ENCODE measurements at regions not wholly inside any gene's neighbourhood (a gene's known extent, or its start where the extent isn't known, plus 50 kb on each side); places are given as distances from the start of the nearest gene placed in this dataset.

GRCh38 chr5:61228691-61229280, 66.5 kb upstream of the SMIM15 start:
- no peak for TF ChIP-seq CTCF (IDR thresholded peaks at IDR 0.05; ENCODE audit: unreplicated experiment)
- ChIA-PET CTCF (interaction anchor here (0.5 to 0.7 kb wide), 3 partner anchors 64 to 605 kb away, joined by 3 to 5 read pairs (median 3); no protein-coding TSS in a partner anchor), POLR2A (no interaction called here)
- no TSS peak for BruUV-seq (replicated peaks)
- Mint-ChIP-seq H3K27ac (ENCODE audit: low read depth, unreplicated experiment) (no peak overlapping the region), H3K36me3 (ENCODE audit: insufficient read depth, unreplicated experiment) (no peaks in the 10 kb centered on the region), H3K9me3 (ENCODE audit: unreplicated experiment) (no peaks in the 10 kb centered on the region), H3K4me1 (ENCODE audit: insufficient read depth, unreplicated experiment) (peaks cover 10% of the 10 kb centered on the region), H3K27me3 (ENCODE audit: insufficient read depth, unreplicated experiment) (no peaks in the 10 kb centered on the region), H3K4me3 (ENCODE audit: unreplicated experiment) (no peak overlapping the region)
- intact Hi-C loops (cut with micrococcal nuclease): no loop called here
- peak; percentile 74 for DNase-seq (ENCODE audit: unreplicated experiment)

- H3K36me3 Mint-ChIP-seq (ENCODE audit: insufficient read depth, unreplicated experiment): no peaks in the 10 kb centered on the region
- peak; percentile 6 for DNase-seq (ENCODE audit: unreplicated experiment)
- intact Hi-C loops (cut with micrococcal nuclease): no loop called here
- H3K27ac Mint-ChIP-seq (ENCODE audit: low read depth, unreplicated experiment): no peak overlapping the region
- no TSS peak for BruUV-seq (replicated peaks)
- H3K4me1 Mint-ChIP-seq (ENCODE audit: insufficient read depth, unreplicated experiment): peaks cover 10% of the 10 kb centered on the region
- ChIA-PET POLR2A (no interaction called here), CTCF (interaction anchor here (0.5 kb wide), 1 partner anchor 64 kb away, joined by 5 read pairs; no protein-coding TSS in a partner anchor)
- TF ChIP-seq CTCF (IDR thresholded peaks at IDR 0.05; ENCODE audit: unreplicated experiment): no peak
- no peaks in the 10 kb centered on the region for H3K27me3 Mint-ChIP-seq (ENCODE audit: insufficient read depth, unreplicated experiment)
- no peaks in the 10 kb centered on the region for H3K9me3 Mint-ChIP-seq (ENCODE audit: unreplicated experiment)
- no peak overlapping the region for H3K4me3 Mint-ChIP-seq (ENCODE audit: unreplicated experiment)
These were observed 67.1 kb upstream of the SMIM15 start for GRCh38 chr5:61229416-61229815.

- Mint-ChIP-seq H3K9me3 (ENCODE audit: unreplicated experiment) (no peaks in the 10 kb centered on the region), H3K36me3 (ENCODE audit: insufficient read depth, unreplicated experiment) (no peaks in the 10 kb centered on the region), H3K4me1 (ENCODE audit: insufficient read depth, unreplicated experiment) (peaks cover 10% of the 10 kb centered on the region), H3K27me3 (ENCODE audit: insufficient read depth, unreplicated experiment) (no peaks in the 10 kb centered on the region), H3K4me3 (ENCODE audit: unreplicated experiment) (no peak overlapping the region), H3K27ac (ENCODE audit: low read depth, unreplicated experiment) (no peak overlapping the region)
- no peak for DNase-seq (ENCODE audit: unreplicated experiment)
- TF ChIP-seq CTCF (IDR thresholded peaks at IDR 0.05; ENCODE audit: unreplicated experiment): no peak
- no TSS peak for BruUV-seq (replicated peaks)
- ChIA-PET CTCF (no interaction called here), POLR2A (interaction anchor here (0.9 kb wide), 1 partner anchor 9 kb away, joined by 3 read pairs; no protein-coding TSS in a partner anchor)
- intact Hi-C loops (cut with micrococcal nuclease): no loop called here
These were observed 68.2 kb upstream of the SMIM15 start for GRCh38 chr5:61230492-61230891.

GRCh38 chr5:61231813-61232212, 69.5 kb upstream of the SMIM15 start:
- Mint-ChIP-seq H3K36me3 (ENCODE audit: insufficient read depth, unreplicated experiment) (no peaks in the 10 kb centered on the region), H3K4me3 (ENCODE audit: unreplicated experiment) (no peak overlapping the region), H3K9me3 (ENCODE audit: unreplicated experiment) (no peaks in the 10 kb centered on the region), H3K27me3 (ENCODE audit: insufficient read depth, unreplicated experiment) (no peaks in the 10 kb centered on the region), H3K27ac (ENCODE audit: low read depth, unreplicated experiment) (no peak overlapping the region), H3K4me1 (ENCODE audit: insufficient read depth, unreplicated experiment) (peaks cover 10% of the 10 kb centered on the region)
- ChIA-PET CTCF (no interaction called here), POLR2A (interaction anchor here (0.6 kb wide), 1 partner anchor 426 kb away, joined by 3 read pairs; no protein-coding TSS in a partner anchor)
- no peak for TF ChIP-seq CTCF (IDR thresholded peaks at IDR 0.05; ENCODE audit: unreplicated experiment)
- no TSS peak for BruUV-seq (replicated peaks)
- no peak for DNase-seq (ENCODE audit: unreplicated experiment)
- intact Hi-C loops (cut with micrococcal nuclease): no loop called here
